Epithelial cell of esophagus (primary cell): ENCODE measurements at regions not wholly inside any gene's neighbourhood (a gene's known extent, or its start where the extent isn't known, plus 50 kb on each side); places are given as distances from the start of the nearest gene placed in this dataset.

Experiments used
- DNase-seq: peaks from one replicate; pipeline ENCODE4 v3.0.0; 2010; ENCODE audit warnings: low read depth
- H3K4me3 ChIP-seq: 2 replicates; pipeline ENCODE4 v1.5.1; 2011; ENCODE audit warnings: mild to moderate bottlenecking, low read length, control low read depth
- TF ChIP-seq, protein P1 (sequence below): IDR thresholded peaks from 2 replicates; pipeline ENCODE4 v1.5.1; 2011; ENCODE audit warnings: low read depth, mild to moderate bottlenecking, low read length, control low read depth, inconsistent platforms; ENCODE audit not compliant: insufficient read depth; ENCODE audit errors: missing control alignments

DNA sequence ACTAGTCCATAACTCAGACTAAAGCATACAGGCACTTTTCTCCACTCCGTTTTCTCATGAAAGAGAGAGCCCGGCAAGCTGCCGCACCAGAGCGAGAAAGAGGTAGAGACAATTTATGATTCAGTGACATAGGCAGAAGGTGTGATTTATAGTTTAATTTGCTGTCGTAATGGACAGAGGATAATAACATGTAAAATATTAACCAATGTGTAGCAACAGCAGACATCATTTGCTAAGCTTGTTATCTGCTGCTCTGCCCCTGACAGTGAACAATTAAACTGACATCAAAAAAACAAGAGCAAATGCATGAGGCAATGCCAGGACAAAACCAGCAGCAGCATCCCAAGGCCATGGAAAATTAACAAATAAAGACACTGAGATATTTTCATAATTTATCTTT lies 214.0 kb downstream of the ATG4C start:
- TF ChIP-seq, protein P1, sequence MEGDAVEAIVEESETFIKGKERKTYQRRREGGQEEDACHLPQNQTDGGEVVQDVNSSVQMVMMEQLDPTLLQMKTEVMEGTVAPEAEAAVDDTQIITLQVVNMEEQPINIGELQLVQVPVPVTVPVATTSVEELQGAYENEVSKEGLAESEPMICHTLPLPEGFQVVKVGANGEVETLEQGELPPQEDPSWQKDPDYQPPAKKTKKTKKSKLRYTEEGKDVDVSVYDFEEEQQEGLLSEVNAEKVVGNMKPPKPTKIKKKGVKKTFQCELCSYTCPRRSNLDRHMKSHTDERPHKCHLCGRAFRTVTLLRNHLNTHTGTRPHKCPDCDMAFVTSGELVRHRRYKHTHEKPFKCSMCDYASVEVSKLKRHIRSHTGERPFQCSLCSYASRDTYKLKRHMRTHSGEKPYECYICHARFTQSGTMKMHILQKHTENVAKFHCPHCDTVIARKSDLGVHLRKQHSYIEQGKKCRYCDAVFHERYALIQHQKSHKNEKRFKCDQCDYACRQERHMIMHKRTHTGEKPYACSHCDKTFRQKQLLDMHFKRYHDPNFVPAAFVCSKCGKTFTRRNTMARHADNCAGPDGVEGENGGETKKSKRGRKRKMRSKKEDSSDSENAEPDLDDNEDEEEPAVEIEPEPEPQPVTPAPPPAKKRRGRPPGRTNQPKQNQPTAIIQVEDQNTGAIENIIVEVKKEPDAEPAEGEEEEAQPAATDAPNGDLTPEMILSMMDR, result no peak
- DNase-seq, result no peak
- no peak overlapping the region for H3K4me3 ChIP-seq

DNA sequence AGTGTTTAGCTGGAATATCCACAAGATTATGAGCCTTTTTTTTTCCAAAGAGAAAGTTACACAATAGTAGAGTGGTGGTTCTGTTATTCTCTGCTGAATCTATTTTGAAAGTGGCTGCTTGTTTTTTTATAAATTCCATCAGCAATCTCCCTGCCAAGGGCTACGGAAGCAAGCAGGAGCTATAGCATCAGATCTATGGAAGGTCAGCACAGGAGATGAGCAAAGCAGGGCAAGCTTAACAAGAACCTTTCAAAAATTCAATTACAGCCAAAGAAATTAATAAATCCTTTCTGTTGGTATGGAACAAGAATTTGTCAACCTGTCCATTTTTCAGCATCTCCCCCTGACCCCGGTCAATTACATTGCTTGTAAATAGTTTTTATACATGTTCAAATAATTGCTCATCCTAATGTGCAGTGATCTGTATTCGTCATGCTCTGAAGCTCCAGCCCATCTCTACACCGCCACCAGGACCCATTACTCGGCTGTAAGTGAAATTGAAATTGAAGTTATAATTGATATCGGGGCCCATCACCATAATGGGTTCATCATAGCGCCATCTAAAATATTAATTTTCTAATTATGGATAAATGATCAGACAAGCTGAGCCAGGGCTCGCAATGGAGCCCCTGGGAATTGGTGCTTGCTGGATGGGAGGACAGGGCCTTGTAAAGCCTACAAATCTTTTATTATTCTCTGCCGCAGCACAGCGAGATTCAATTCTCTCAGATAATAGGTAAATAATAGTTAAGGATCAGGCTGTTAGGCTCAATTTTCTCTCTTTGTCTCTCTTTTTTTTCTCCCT lies 215.1 kb downstream of the ATG4C start:
- no peak for DNase-seq
- no peak overlapping the region for H3K4me3 ChIP-seq
- TF ChIP-seq, protein P1, result no peak

DNA sequence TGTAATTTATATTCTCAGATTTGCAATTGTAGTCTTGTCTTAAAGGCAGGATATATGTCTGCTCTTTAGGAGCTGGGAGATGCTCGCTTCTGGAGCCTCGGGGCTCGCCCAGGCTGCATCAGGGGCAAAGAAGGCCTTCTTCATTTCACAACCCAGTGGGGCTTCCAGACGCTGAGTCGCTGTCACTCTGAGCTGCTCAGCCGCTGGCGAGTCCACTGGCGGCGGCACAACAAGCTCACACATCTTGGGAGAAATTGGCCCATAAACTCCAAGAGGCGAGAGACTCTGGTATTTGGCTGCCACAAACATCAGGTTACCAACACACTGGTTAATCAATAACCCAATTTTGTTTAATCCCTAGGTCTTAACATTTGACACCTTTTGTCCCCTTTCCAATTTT lies 216.6 kb downstream of the ATG4C start:
- H3K4me3 ChIP-seq, result no peak overlapping the region
- TF ChIP-seq, protein P1, result no peak
- no peak for DNase-seq

DNA sequence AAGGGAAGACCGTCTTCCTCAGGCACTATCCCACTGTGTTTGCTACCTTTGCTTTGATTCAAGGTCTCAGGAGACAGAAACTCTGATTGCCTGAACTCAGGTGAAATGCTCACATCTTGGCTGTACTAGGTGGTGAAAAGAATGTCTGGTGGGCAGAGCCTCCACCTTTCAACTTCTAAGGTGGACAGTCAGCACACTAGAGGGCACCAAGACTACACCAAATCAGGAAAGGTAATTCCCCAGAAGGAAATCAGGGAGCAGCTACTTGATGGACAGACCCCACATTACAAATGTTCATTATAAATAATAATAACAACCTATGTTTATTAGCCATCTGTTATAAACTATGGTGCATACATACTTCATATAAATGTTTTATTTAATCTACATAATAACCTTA lies 220.9 kb downstream of the ATG4C start:
- no peak overlapping the region for H3K4me3 ChIP-seq
- TF ChIP-seq, protein P1, result peak; percentile 16
- DNase-seq, result peak; percentile 16

DNA sequence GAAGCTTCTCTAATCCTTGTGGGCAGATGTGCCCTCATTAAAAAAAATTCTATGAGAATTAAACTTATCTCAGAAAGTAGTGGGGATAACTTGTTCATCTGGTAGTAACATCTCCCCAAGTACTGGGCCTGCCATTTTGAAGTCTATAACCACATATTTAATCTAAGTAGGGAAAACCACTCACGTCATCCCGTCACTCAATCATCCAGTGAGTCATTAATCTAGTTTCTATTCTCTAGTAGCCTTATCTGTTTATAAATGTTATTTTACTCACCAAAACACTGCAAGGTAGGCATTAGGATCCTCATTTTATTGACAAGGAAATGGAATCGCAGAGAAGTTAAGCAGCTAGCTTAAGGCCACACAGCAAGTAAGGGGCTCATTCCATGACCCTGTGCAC lies 221.9 kb downstream of the ATG4C start:
- no peak overlapping the region for H3K4me3 ChIP-seq
- TF ChIP-seq, protein P1, result no peak
- DNase-seq, result no peak

DNA sequence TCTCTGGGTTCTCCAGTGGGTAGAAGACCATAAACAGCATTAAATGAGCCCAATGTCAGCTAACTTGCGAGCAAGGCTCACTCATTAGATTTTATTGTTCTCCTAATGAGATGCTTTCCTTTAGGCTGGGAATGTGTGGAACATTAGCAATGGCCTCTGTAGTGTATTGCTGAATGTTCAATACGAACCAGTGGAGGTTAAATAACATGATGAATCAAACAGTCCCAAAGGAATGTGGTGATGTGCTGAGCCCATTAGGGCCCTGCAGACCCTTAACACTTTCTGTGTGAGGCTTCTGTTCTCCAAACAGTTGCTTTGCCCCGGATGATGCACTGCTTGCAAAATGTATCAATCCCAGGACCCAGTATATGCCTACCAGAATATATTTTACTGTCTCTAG lies 225.5 kb downstream of the ATG4C start:
- TF ChIP-seq, protein P1, result no peak
- H3K4me3 ChIP-seq, result no peak overlapping the region
- no peak for DNase-seq
